H1 (cell line): ENCODE measurements at regions not wholly inside any gene's neighbourhood (a gene's known extent, or its start where the extent isn't known, plus 50 kb on each side); places are given as distances from the start of the nearest gene placed in this dataset.

ENCODE experiments used
- CTCF ChIA-PET: fragments of 300-600 bp; sonication (Branson Sonifier 250); formaldehyde crosslinking; loops from one replicate; lab custom pipeline; 2021; ENCODE audit not compliant: partially characterized antibody; lab: Charles Lee
- POLR2A ChIA-PET: fragments of 300-600 bp; sonication (Branson Sonifier 250); formaldehyde crosslinking; loops from one replicate; lab custom pipeline; 2021; ENCODE audit warnings: inconsistent platforms; ENCODE audit not compliant: partially characterized antibody; lab: Charles Lee
- DNase-seq, 2 experiments: peaks; one replicate each; pipeline versions ENCODE4 v3.0.0 to v3.0.0-alpha.2; 2010 to 2022; ENCODE audit warnings: low spot score in 2 of 2, low read depth in 1 of 2, mixed read lengths in 1 of 2
- FAIRE-seq: peaks from 2 replicates; lab custom pipeline; 2011; peaks lifted over from hg19 to GRCh38; lab: Jason Lieb, UNC
- H2AFZ ChIP-seq: 2 replicates; pipeline ENCODE4 v1.8.1; 2012; ENCODE audit warnings: low read length, inconsistent platforms
- H2AK5ac ChIP-seq: 2 replicates; pipeline ENCODE4 v1.6.1; 2013; ENCODE audit warnings: low read depth, low read length
- H2BK120ac ChIP-seq: replicated peaks from 2 replicates; pipeline ENCODE3; 2013; ENCODE audit warnings: low read depth, low read length, inconsistent platforms
- H2BK12ac ChIP-seq: 2 replicates; pipeline ENCODE4 v1.6.1; 2013; ENCODE audit warnings: low read depth, low read length
- H2BK15ac ChIP-seq: 2 replicates; pipeline ENCODE4 v1.6.1; 2013; ENCODE audit warnings: low read length
- H2BK20ac ChIP-seq: 2 replicates; pipeline ENCODE4 v1.6.1; 2013; ENCODE audit warnings: low read length
- H2BK5ac ChIP-seq: 2 replicates; pipeline ENCODE4 v1.6.1; 2013; ENCODE audit warnings: low read depth, low read length
- H3K14ac ChIP-seq: 2 replicates; pipeline ENCODE4 v1.6.1; 2013; ENCODE audit warnings: inconsistent platforms; ENCODE audit not compliant: insufficient read length
- H3K18ac ChIP-seq: 2 replicates; pipeline ENCODE4 v1.6.1; 2013; ENCODE audit warnings: low read length; ENCODE audit errors: extremely low read depth
- H3K23ac ChIP-seq: 2 replicates; pipeline ENCODE4 v1.6.1; 2013; ENCODE audit warnings: inconsistent platforms; ENCODE audit not compliant: insufficient read length
- H3K23me2 ChIP-seq: 2 replicates; pipeline ENCODE4 v1.6.1; 2013; ENCODE audit warnings: low read depth, low read length
- H3K27ac ChIP-seq: 2 replicates; pipeline ENCODE4 v1.6.1; 2011; ENCODE audit warnings: low read depth, low read length, inconsistent platforms
- H3K27me3 ChIP-seq, 4 experiments: replicated peaks in 1 of 4; 1 replicate in 1 of 4; 2 replicates in 3 of 4; pipeline versions ENCODE4 v1.6.1 to v1.8.1; 2011 to 2013; ENCODE audit warnings: low read length in 3 of 4, mild to moderate bottlenecking in 3 of 4, inconsistent platforms in 2 of 4, mixed read lengths in 2 of 4, moderate library complexity in 1 of 4; ENCODE audit not compliant: control insufficient read depth in 3 of 4, insufficient read depth in 3 of 4; ENCODE audit errors: extremely low read depth in 1 of 4
- H3K36me3 ChIP-seq, 4 experiments: 2 replicates each; pipeline versions ENCODE4 v1.6.1 to v1.8.1; 2011 to 2013; ENCODE audit warnings: mild to moderate bottlenecking in 4 of 4, low read length in 3 of 4, moderate library complexity in 2 of 4, control low read depth in 1 of 4, inconsistent platforms in 1 of 4; ENCODE audit not compliant: insufficient read depth in 4 of 4, control insufficient read depth in 2 of 4
- H3K4ac ChIP-seq: replicated peaks from 2 replicates; pipeline ENCODE3; 2013; ENCODE audit warnings: low read length, low read depth, mixed read lengths, inconsistent platforms; ENCODE audit not compliant: insufficient read length
- H3K4me1 ChIP-seq, 4 experiments: replicated peaks in 1 of 4; 1 replicate in 1 of 4; 2 replicates in 3 of 4; pipeline versions ENCODE4 v1.6.1 to v1.8.1; 2011 to 2013; ENCODE audit warnings: low read length in 3 of 4, inconsistent platforms in 2 of 4, mixed read lengths in 1 of 4; ENCODE audit not compliant: insufficient read depth in 4 of 4, control insufficient read depth in 3 of 4
- H3K4me2 ChIP-seq, 2 experiments: 2 replicates each; pipeline versions ENCODE4 v1.6.1 to v1.8.1; 2011 to 2013; ENCODE audit warnings: low read depth in 2 of 2, low read length in 2 of 2, control low read depth in 1 of 2, inconsistent platforms in 1 of 2, mild to moderate bottlenecking in 1 of 2; ENCODE audit not compliant: insufficient read depth in 1 of 2
- H3K4me3 ChIP-seq, 4 experiments: fragments of 200-600, 300-600 bp in 1 of 4; sonication (generic), shearing (Covaris generic), sonication (Bioruptor Twin) in 1 of 4; 2 replicates each; pipeline versions ENCODE4 v1.5.1 to v1.8.1; 2011 to 2016; ENCODE audit warnings: low read length in 4 of 4, low read depth in 3 of 4, control low read depth in 2 of 4, inconsistent platforms in 2 of 4, mild to moderate bottlenecking in 2 of 4, mixed read lengths in 1 of 4, moderate library complexity in 1 of 4; ENCODE audit not compliant: insufficient read depth in 2 of 4; ENCODE audit errors: extremely low read depth in 1 of 4
- H3K56ac ChIP-seq: replicated peaks from 2 replicates; pipeline ENCODE3; 2013; ENCODE audit warnings: low read depth, mild to moderate bottlenecking, mixed read lengths, low read length, inconsistent platforms; ENCODE audit not compliant: insufficient read length
- H3K79me1 ChIP-seq: 2 replicates; pipeline ENCODE4 v1.6.1; 2013; ENCODE audit warnings: low read depth, low read length, control low read depth
- H3K79me2 ChIP-seq, 2 experiments: 2 replicates each; pipeline versions ENCODE4 v1.6.1 to v1.8.1; 2012 to 2013; ENCODE audit warnings: low read length in 2 of 2, mild to moderate bottlenecking in 2 of 2, inconsistent platforms in 1 of 2; ENCODE audit not compliant: insufficient read depth in 2 of 2, control insufficient read depth in 1 of 2
- H3K9ac ChIP-seq, 4 experiments: replicated peaks in 1 of 4; 1 replicate in 1 of 4; 2 replicates in 3 of 4; pipeline versions ENCODE4 v1.6.1 to v1.8.1; 2011 to 2013; ENCODE audit warnings: low read depth in 3 of 4, low read length in 3 of 4, control low read depth in 2 of 4, mild to moderate bottlenecking in 2 of 4, moderate library complexity in 2 of 4, inconsistent platforms in 1 of 4; ENCODE audit errors: extremely low read depth in 1 of 4
- H3K9me3 ChIP-seq, 2 experiments: 2 replicates each; pipeline versions ENCODE4 v1.6.1 to v1.8.1; 2012 to 2013; ENCODE audit warnings: mild to moderate bottlenecking in 2 of 2, moderate library complexity in 2 of 2, control low read depth in 1 of 2, inconsistent platforms in 1 of 2, low read depth in 1 of 2, low read length in 1 of 2, mixed read lengths in 1 of 2; ENCODE audit not compliant: insufficient read depth in 2 of 2
- H4K20me1 ChIP-seq, 2 experiments: replicated peaks in 1 of 2; 2 replicates each; pipeline versions ENCODE3 to v1.8.1; 2011 to 2013; ENCODE audit warnings: inconsistent platforms in 2 of 2, low read length in 2 of 2, mild to moderate bottlenecking in 1 of 2; ENCODE audit not compliant: insufficient read depth in 2 of 2, control insufficient read depth in 1 of 2
- H4K5ac ChIP-seq: 2 replicates; pipeline ENCODE4 v1.6.1; 2013; ENCODE audit warnings: low read length, low read depth, mixed read lengths, inconsistent platforms; ENCODE audit not compliant: insufficient read length
- H4K8ac ChIP-seq: 2 replicates; pipeline ENCODE4 v1.8.0; 2013; ENCODE audit warnings: mild to moderate bottlenecking, moderate library complexity, low read length, inconsistent platforms; ENCODE audit not compliant: insufficient read depth; ENCODE audit errors: extremely low read depth
- H4K91ac ChIP-seq: replicated peaks from 2 replicates; pipeline ENCODE3; 2013; ENCODE audit warnings: low read length, mixed read lengths, inconsistent platforms; ENCODE audit not compliant: insufficient read length
- KDM4A ChIP-seq: IDR thresholded peaks from one replicate; pipeline ENCODE4 v1.7.1; 2012; ENCODE audit warnings: low read depth, mild to moderate bottlenecking, moderate library complexity, low read length, inconsistent platforms; ENCODE audit not compliant: severe bottlenecking
- POU5F1 ChIP-seq: IDR thresholded peaks from 2 replicates; pipeline ENCODE4 v1.6.1; 2011; ENCODE audit warnings: low read depth, mild to moderate bottlenecking, low read length, moderate library complexity
- whole genome bisulfite sequencing, 2 experiments: shearing (Covaris generic) in 1 of 2; methylation state at CpG; one replicate each; pipeline versions ENCODE4 v1.1.6 to v1.1.7; 2013 to 2015; ENCODE audit warnings: low lambda C conversion rate in 2 of 2, mixed read lengths in 2 of 2, inconsistent platforms in 1 of 2, low coverage in 1 of 2, missing lambda C conversion rate in 1 of 2; ENCODE audit not compliant: insufficient replicate concordance in 2 of 2, insufficient coverage in 1 of 2, insufficient read length in 1 of 2; ENCODE audit errors: extremely low coverage in 1 of 2, missing lambda C conversion rate in 1 of 2; 5-methylcytosine and 5-hydroxymethylcytosine counted together

DNA sequence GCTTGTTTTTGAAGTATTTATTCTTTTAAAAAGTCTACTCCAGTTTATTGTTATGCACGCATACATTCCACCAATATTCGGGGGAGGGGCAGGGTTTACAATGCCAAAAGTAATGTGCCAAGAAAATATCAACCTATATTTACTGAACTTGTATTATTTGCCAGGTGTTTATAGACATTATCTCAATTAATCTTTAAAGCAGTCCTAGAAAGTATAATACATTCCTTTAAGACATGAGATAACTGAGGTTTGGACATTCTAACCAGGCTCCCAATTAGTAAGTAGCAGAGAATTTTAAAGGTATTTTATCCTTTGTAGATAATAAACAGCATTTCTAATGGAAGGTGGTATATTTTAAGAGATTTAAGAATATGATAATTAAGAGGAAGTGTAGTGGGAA is 124.5 kb upstream of the LRIG3 start:
- CTCF ChIA-PET, result no interaction called here
- no peak for DNase-seq

More for the DNA sequence above, 124.5 kb upstream of the LRIG3 start:
- H3K9me3 ChIP-seq, result no peaks in the 10 kb centered on the region
- H2BK5ac ChIP-seq, result no peak overlapping the region
- no peak overlapping the region for H3K4ac ChIP-seq
- H2AFZ ChIP-seq, result no peak overlapping the region
- POLR2A ChIA-PET, result no interaction called here
- no peak overlapping the region for H3K14ac ChIP-seq
- peaks cover 0 to 3% (median 0%) of the 10 kb centered on the region in 4 experiments; a peak in 2 of 7 replicates for H3K4me1 ChIP-seq
- H3K27ac ChIP-seq, result no peak overlapping the region
- no peak overlapping the region for H2BK120ac ChIP-seq
- no peaks in the 10 kb centered on the region for H3K36me3 ChIP-seq
- H3K79me2 ChIP-seq, result no peaks in the 10 kb centered on the region
- no peak overlapping the region for H3K9ac ChIP-seq
- WGBS, 2 experiments, result 70% methylated on average over 2 of the region's 2 CpGs; no CpG with 5 or more reads in 1 of the 2 experiments
- H4K20me1 ChIP-seq, result no peaks in the 10 kb centered on the region
- no peak overlapping the region for H3K4me3 ChIP-seq
- H3K18ac ChIP-seq, result no peak overlapping the region
- H4K91ac ChIP-seq, result no peak overlapping the region
- no peaks in the 10 kb centered on the region for H3K27me3 ChIP-seq
- H3K56ac ChIP-seq, result no peak overlapping the region
- no peak overlapping the region for H2BK15ac ChIP-seq
- no peak overlapping the region for H2BK12ac ChIP-seq
- FAIRE-seq, result no peak
- H2BK20ac ChIP-seq, result no peak overlapping the region
- H3K4me2 ChIP-seq, result no peak overlapping the region
- no peaks in the 10 kb centered on the region for H3K23me2 ChIP-seq
- no peak overlapping the region for H2AK5ac ChIP-seq
- TF ChIP-seq POU5F1 (peak; percentile 54; the same call in 1 of the 2 replicates), KDM4A (no peak)
- H4K8ac ChIP-seq, result no peak overlapping the region
- H3K23ac ChIP-seq, result no peak overlapping the region
- H3K79me1 ChIP-seq, result no peaks in the 10 kb centered on the region
- H4K5ac ChIP-seq, result no peak overlapping the region
